Activated CD8-positive, alpha-beta memory T cell treated with anti-CD3 and anti-CD28 coated beads for 24 hours (primary cell): ENCODE measurements at regions not wholly inside any gene's neighbourhood (a gene's known extent, or its start where the extent isn't known, plus 50 kb on each side); places are given as distances from the start of the nearest gene placed in this dataset.

Source experiments
- DNase-seq: peaks from one replicate; pipeline ENCODE4 v3.0.0-alpha.2; 2020

DNA sequence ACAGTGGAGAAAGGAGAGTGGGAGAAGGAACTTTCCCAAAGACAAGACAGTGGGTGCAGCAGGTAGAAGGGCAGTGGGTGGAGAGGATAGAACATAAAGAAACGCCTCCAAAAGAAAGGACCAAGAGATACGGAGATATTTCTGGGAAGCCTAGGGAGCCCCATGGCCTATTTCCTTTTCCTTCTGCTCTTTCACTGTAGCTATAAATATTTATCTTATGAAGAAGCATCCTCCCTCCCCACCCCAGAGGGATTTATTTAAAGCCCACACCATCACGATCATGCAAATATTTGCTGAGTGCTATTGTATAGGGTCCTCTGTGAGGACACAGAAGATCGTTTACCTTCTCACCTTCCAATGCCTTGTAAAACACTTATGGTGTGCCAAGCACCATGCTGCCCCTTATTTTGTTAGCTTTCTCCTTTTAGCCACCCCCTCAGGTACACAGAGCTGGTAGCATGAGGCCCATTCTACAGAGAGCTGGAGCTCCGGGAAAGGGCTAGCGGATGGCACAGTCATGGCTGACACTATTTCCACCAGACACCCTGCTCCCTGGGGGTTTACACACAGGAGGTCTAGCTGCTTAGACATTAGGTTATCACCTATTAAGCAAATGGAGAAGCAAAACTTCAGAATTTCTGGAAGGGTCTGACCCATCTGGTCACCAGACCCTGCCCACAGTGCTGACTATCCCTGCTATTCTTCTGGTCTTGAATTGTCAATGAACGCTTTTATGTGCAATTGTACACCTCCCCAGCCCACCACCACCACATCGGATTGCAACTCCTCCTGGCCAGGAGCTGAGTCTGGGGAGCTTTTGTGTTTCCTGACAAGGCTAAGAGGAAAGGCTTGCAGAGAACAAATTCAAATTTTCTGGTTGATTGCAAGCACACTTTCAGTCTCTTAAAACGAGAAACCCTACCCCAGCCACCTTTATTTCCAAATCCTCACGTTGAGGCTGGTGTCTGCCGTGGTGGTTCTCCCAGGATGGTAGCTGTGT lies 91.8 kb upstream of the KLF7 start:
- DNase-seq = no peak

DNA sequence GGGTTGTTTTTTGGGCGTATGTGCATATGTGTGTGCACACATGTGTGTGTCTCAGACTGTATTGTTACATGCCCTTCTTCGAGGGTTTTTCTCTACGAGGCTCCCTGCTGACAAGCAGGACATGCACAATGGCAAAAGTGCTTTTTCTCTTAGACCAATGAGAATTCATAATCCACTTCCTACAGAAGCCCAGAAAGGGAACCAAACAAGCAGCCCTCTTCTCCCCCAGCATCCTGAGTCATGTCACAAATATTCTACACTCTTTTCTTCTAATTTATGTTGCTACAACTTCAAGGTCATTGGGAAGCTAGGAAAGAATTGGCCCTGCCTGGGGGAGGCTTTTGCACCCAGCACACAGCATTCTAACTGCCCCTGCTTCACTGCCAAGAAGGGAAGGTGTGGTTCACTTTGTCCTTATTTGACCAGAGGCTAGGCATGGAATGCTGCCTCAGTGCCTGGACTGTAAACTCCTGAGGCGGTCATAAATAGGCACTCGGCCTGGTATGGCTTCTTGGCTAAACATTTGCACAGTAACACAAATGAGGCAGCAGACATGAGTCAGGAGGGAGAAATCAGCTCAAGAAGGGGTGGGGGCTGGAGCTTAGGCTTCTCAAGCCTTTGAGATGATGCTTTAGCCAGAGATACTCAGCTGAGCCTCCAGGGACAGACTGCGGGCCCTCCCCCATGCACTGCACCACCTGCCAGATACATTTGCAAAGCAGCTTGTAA lies 92.7 kb upstream of the KLF7 start:
- no peak for DNase-seq

DNA sequence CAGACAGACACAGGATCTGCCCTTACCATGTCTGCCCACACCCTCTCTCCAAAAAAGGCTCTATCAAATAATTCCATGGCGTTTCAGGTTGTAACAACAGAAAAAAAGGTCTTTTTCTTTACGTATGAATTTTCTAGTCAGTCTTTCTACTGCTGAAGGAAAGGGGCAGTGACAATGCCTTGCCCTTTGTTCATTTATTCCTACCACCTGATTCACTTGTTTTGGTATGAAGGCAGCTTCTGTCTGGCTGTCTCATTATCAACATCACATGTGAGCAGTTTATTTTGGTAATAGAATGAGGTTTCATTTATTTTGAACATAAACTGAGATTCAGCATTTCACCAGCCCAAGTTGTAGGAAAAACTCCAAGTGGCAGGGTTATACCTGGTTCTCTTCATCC lies 94.3 kb upstream of the KLF7 start:
- DNase-seq = no peak

DNA sequence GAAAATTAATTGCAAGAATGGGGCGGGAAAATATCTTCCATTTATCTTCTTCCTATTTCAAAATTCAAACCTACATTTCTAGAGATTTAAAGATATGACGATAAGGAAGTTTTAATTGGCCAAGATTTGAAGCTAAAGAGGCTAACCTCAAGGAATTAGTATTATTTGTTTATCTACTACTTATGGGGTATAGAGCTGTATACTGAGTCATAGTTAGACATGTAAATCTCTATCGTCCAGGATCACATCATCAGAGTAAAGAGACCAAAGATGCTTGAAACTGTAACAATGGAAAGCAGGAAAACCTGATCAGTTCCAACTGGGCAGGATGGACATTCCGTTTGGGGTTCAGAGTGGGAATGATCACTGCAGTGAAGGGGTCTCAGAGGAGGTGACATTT lies 95.2 kb upstream of the KLF7 start:
- no peak for DNase-seq

DNA sequence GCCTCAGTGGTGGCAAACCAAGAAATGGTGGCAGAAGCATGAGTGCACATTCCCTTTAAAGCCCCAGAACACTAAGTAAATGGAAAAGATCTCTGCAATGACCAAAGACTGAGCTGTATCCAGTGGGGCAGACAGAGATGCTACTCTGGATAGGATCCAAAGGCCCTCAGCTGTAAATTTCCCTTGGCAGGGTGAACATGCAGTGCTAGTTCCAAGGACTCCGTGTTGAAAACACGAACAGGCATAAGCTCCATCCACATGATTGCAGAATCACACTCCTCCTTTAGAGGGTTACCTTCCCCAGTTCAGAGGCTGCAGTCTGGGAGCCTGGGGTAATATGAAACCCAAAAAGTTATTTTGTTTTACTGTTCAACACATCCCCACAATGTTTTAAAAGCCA lies 98.6 kb upstream of the KLF7 start:
- no peak for DNase-seq

DNA sequence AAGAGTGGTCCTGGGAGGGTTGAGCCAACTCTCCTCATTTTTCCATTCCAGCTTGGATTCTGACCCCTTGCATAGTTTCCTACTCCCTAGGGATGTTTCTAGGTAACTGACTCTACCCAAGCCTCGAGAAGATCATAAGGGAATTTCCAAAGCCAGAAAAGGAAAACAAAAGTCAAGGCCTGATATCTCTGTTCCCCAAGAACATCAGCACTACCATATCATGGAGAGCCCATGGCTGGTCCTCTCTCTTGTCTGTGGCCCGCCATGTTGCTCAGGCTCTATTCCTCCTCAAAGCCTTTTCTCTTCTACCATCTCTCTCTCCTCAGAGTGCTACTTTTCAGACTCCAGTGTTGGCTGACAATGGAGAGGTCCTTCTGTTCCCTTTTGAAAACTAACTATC lies 99.6 kb upstream of the KLF7 start:
- no peak for DNase-seq

DNA sequence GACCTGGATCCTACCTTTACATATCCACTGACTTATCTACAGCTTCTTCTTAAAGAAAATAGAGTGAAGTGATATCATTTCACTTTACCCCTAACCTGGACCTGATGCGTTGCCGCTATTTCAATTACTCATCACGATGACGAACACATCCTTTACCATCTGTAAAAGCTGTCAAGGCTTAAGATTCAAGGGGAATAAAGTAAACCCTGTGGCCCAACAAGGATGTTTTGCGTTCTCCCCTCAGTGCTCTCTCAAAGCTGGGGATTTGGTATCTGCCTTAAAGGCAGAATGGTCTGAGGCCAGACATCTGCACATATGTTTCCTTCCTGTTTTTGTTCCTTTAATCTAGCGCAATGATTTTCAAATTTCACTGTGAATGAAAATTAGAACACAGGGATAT lies 100.1 kb upstream of the KLF7 start:
- no peak for DNase-seq

DNA sequence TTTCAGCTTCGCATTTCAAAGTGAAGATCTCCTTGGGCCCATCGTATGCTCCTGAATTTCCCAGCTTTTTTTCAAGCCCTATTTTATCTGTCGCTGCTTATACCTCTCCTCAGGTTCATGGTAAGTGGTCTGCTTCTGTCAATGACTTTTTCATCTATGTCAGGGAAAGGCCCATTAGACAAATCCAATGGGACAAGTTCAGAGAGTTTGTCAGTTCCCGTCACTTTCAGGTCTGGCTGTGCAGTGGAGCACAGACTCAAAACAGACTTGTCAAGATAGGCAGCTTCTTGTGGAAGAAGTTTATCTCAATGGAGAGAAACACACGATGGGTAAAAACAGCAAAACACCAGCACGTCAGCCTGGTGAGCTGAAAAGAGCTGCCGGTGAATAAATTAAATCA lies 100.9 kb upstream of the KLF7 start:
- DNase-seq = no peak

DNA sequence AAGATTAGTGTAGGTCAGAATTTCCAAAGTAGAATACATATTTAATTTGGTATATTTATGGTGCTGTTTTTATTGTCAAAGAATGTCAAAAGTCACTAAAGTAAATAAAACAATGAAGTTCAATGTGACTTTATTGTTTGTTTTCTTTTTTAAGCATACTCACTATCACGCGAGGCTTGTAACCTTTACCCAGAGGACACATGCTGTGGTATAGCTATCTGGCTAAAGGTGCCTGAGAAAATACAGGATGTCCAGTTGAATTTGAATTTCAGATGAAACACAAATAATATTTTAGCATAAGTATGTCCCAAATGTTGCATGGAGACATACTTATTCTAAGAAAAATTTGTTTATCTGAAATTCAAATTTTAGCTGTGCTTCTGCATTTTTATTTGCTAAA lies 103.3 kb upstream of the KLF7 start:
- DNase-seq = no peak

DNA sequence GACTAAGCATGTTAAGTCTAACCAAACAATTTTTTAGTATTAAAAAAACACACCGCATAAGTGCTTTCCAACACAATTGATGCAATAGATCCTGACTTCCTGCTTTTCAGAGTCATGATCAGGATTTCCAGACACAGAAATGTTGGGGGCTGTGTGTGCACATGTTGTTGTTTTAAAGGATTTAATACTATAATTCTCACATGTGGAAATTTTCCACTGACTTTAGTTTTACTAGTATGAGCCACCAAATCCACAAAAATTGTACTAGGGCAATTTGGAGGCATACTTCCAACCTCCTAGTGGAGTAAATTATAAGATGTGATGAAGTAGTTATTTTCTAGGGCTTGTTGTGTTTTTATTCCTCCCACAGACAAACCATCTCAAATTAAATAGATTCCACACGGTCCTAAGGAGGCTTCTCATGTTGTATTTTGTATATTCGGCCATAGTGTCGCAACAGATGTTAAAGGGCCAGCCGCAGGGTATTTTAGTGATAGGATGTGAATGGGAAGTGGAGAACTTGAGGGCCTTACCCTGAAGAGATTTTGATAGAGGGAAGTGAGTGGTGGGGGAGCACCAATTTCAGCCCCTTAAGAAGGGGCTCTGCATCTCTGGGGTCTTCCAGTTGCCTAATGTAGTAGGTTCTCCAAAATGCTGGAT lies 108.9 kb upstream of the KLF7 start:
- DNase-seq = no peak

DNA sequence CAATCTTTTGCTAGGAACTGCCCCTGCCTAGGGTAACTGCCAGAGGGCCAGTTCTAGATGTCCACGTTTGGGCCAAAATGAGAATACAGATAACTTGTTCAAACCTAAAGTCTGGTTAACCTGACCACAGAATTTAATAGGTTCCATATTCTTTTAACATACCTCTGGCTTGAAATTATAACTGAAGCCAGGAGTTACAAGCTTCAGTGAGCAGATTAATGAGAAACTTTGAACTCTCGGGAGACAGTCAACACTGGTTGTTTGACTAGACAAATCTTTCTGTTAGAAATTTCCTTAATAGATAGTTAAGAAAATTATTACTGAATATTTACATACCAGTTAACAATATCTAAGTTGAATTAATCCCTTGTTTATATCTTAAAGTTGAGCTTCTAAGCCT lies 110.0 kb upstream of the KLF7 start:
- no peak for DNase-seq

DNA sequence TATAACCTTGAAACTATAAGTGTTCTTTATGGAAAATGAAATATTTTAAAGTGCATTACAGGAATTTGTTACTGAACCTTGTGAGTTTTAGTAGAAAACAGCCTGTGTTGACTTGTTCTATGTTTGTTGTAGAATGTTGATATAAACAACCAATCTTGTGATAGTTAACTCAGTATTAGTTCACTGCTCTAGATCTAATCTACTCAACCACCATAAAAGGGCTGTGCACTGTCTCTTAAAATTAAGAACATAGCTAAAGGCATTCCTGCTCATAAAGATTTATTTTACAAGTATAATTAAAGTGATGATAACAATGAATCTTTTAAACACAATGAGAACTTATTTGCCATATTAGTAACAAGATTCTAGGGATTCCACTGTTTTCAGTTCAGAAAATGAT lies 110.5 kb upstream of the KLF7 start:
- DNase-seq = no peak

DNA sequence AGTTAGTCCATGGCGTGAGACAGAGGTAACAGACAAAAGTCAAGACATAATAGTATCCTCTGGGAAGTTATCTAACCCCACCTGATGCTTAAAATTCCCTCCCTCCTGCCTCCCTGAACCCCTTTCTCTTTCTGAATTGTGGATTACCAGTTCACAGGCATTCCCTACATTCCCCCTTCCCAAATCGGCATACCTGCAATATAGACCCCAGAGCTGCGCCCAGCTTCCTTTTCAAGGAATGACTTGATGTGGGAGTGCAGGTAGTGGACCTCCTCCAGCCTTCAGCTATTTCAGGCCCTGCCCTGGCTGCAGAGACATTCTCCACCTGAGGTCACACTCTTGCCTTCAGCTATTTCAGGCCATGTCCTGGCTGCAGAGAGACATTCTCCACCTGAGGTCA lies 111.1 kb upstream of the KLF7 start:
- no peak for DNase-seq

DNA sequence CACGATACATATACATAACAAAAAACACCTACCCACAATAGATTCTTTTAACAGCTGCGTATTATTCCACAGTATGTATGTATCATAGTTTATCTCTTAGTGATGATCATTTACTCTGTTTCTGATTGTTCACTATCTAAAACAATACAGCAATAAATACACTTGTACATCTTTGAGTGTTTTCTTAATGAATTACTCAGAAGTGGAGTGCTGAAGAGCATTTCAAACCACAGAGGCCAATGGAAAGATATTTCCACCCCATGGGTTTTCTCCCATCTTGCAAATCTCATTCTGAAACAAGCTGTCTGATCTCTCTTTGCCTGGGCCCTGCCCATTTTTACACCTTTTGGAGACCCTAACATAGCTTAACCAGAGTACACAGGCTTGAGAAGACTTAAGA lies 113.8 kb upstream of the KLF7 start:
- DNase-seq = no peak

DNA sequence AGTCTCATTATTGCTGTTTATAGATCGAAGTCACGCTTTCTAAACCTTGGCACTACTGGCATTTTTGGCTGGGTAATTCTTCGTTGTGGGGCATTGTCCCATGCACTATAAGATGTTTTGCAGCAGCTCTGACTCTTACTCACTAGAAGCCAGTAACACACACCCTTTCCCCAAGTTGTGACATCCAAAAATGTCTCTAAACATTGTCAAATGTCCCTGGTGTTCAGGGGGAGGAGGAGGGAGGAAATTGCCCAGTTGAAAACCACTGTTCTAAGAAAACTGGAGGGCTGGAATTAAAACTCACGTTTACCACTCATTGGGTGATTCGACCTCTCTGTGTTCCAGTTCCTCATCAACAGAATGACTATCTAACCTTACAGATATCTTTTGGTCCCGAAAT lies 115.7 kb upstream of the KLF7 start:
- no peak for DNase-seq

DNA sequence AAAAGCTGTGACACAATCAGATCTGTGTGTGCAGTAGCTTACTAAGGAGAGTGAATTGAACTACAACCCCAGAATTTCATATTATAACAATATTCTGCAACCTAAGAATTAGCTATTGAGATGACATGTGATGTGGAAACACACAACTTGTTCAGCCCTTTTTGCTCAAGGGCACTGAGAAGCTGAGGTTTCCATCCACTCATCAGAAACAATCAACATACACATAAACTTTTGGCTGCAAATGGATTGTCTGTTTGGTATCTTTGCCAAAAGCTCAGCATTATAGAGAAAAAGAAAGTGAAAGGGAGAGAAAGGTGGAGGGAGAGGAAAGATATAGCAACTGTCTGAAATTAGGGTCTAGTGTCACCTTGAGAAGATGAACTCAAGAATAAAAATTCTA lies 117.2 kb upstream of the KLF7 start:
- no peak for DNase-seq

DNA sequence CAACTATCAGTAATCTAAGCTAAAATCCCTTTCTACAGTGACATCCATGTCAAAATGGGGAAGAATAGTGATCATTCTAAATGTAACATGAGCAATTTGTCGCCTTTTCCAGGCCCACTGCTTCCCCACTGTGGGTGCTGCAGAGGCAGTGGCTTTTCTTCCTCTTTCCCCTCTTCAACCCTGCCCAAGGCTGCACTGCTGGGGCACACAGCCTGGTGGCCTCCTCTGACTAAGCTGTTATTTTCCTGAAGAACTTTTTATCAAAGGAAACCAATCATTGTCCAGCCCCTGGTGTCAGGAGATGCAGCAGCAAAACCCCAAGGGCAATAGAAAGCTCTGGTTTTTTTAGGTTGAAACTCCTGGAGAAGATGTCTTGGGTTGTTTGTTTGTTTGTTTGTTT lies 117.6 kb upstream of the KLF7 start:
- DNase-seq = no peak

DNA sequence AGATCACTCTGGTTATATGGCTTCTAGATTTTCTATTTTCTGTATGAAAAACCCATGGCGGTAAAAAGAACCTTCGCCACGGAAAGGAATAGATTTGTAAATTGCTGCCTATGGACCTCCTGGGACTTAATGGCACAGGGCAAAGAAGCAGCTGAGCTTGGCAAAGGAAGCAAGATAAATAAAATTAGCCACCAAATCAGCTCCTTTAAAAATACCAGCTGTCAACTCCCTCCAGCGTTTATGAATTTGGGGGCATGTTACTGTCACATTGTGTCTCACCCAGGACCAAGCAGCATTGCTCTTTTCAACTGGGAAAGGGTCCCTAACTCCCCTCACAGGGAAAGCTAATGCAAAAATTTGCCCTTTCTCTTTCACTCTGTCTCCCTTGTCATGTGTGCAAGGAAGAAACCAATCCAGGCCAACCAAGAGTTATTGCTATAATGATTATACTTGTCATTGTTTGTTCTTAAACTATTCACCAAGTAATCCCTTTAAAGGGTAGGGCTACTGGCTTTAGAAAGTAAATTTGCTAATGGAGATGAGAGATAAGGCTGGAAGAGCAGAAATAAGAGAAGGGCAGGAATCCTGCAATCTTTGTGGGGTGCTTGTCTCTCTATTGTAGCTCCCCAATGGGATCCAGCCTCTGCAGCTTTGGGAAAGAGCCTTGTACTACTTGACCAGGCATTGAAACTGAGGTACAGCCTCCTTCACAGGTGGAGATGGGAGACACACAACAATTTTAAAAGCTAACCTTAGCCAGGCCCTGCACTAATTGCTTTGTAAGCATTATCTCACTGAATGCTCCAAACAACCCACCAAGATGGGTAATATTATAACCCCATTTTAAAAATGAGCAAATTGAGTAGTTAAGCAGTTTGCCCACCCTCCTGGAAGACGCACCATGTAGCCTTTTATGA lies 119.1 kb upstream of the KLF7 start:
- no peak for DNase-seq

DNA sequence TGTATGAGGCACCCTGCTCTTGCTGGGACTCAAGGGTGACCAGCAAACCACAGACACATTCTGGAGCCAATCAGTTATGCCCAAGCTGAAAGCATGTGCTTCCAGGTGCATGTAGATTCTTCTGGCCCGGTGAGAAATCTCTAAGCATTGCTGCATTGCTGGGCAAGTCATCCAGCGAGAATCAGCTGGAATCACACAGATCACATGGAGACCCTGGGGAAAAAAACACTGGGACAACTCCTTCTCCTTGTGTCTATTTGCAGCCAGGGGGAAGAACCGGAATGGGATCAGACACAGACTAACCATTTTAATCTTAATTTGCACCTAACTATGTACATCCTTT lies 119.7 kb upstream of the KLF7 start:
- DNase-seq = no peak

DNA sequence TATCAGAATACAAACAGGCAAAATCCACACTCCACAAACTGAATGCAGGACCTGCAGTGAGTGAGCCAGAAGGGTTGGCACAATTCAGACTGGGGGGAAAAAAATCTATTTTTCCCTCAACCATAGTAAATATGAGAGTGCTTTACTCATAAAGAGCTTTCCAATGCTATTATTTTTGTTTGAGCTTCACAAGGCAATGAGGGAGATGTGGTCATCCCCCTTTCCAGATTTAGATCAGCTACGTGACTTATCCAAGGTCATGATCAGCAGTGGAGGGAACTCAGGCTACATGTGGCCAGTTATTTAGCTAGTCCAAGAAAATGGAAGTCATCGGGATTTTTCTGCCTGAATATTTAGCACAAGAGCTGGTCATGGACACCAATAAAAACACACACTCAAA lies 120.4 kb upstream of the KLF7 start:
- no peak for DNase-seq

DNA sequence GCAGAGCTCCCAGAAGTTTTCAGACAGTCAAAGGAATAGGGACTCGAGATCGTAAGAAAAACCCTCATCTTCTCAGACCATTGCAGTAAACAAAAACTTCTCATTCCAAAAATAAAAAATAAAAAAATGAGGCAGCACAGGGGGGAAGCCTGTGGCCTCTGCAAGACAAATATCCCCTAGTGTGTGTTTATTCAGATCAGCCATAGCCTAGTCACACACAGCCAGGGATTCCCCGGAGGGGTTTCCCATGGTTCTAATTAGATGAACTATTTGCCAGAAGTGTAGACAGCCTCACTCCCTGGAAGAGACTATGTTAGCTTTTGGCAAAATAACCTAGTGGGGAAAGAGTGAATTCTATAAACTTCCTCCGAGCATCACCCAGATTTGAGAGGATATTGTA lies 122.9 kb upstream of the KLF7 start:
- no peak for DNase-seq

DNA sequence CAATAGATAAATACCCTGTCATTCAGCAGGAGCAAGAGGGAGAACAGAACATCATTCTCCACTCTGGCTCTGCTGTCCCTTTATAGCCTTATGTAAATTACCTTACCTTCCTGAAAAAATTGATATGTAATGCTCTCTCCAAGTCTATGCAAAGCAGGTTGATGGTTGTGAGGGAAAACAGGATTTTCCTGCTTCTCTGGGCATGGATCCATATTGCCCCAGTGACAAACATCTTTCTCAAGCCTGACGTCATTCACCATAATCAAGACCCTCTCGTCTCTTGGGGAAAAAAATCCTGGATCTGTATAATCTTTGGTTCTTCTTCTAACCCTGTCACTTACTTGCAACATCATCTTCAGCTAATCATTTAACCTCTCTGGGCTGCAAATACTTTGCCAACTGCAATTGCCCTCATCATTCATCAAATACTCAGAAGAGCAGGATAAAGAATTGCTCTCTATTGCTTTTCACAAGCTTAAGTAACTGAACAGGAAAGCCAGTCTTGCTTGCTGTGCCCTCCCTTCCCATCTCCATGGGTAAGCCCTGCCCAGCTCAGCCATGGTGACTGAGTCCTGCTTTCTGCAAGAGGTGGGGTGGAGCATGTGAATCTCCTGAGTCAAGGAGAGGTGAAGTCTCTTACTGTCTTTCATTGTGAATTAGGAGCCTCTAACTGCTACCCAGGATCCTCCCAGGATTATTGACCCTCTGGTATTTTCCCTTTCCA lies 123.7 kb upstream of the KLF7 start:
- DNase-seq = no peak
